Progenitor cell of endocrine pancreas (in vitro differentiated cells): ENCODE measurements at regions not wholly inside any gene's neighbourhood (a gene's known extent, or its start where the extent isn't known, plus 50 kb on each side); places are given as distances from the start of the nearest gene placed in this dataset.

Experiments
- DNase-seq: peaks from one replicate; pipeline ENCODE4 v3.0.0; 2021; ENCODE audit warnings: low spot score; ENCODE audit not compliant: unreplicated experiment
- H3K27ac Mint-ChIP-seq: 2 replicates; pipeline ENCODE4 v1.8.0; 2021; ENCODE audit warnings: mild to moderate bottlenecking, moderate library complexity, mixed read lengths
- H3K27me3 Mint-ChIP-seq: 2 replicates; pipeline ENCODE4 v1.8.0; 2021; ENCODE audit warnings: mixed read lengths
- H3K36me3 Mint-ChIP-seq: 2 replicates; pipeline ENCODE4 v1.8.0; 2022; ENCODE audit warnings: mixed read lengths; ENCODE audit not compliant: insufficient read depth
- H3K4me1 Mint-ChIP-seq: 2 replicates; pipeline ENCODE4 v1.8.0; 2021; ENCODE audit warnings: low read depth, mixed read lengths
- H3K4me3 Mint-ChIP-seq: 2 replicates; pipeline ENCODE4 v1.8.0; 2021; ENCODE audit warnings: low read depth, mild to moderate bottlenecking, moderate library complexity, mixed read lengths
- H3K9me3 Mint-ChIP-seq: 2 replicates; pipeline ENCODE4 v1.8.0; 2021; ENCODE audit warnings: low read depth, mixed read lengths
- TF ChIP-seq, protein P1 (sequence below): fragments of 200-600 bp; sonication (generic); IDR thresholded peaks from one replicate; pipeline ENCODE4 v1.5.0; 2021; ENCODE audit warnings: antibody characterized with exemption, mild to moderate bottlenecking; ENCODE audit not compliant: unreplicated experiment

DNA sequence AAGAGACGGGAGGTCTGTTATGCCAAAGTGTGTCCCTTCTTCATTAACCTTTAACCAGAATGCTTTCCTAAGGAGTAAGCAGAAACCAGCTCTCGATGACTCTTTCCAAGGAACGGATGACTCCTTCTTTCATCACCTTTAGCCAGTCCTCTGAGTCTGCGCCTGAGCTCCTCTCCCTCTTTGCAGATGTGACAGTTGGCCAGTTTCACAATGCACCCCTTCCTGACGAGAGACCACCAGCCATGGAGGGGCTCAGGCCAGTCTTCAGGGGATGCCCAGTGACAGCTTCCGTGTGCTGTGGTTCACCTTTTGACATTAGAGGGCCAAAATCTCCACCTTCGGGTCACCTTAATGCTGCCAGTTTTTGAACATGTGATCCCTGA is 826.1 kb downstream of the TBC1D22A start:
- Mint-ChIP-seq H3K27me3 (no peaks in the 10 kb centered on the region), H3K4me1 (no peaks in the 10 kb centered on the region), H3K27ac (no peak overlapping the region), H3K36me3 (peaks cover 4% of the 10 kb centered on the region), H3K9me3 (peaks cover 48% of the 10 kb centered on the region), H3K4me3 (no peak overlapping the region)
- TF ChIP-seq, protein P1, sequence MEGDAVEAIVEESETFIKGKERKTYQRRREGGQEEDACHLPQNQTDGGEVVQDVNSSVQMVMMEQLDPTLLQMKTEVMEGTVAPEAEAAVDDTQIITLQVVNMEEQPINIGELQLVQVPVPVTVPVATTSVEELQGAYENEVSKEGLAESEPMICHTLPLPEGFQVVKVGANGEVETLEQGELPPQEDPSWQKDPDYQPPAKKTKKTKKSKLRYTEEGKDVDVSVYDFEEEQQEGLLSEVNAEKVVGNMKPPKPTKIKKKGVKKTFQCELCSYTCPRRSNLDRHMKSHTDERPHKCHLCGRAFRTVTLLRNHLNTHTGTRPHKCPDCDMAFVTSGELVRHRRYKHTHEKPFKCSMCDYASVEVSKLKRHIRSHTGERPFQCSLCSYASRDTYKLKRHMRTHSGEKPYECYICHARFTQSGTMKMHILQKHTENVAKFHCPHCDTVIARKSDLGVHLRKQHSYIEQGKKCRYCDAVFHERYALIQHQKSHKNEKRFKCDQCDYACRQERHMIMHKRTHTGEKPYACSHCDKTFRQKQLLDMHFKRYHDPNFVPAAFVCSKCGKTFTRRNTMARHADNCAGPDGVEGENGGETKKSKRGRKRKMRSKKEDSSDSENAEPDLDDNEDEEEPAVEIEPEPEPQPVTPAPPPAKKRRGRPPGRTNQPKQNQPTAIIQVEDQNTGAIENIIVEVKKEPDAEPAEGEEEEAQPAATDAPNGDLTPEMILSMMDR: no peak
- DNase-seq: no peak

GRCh38 chr22:47587861-47588577 is 825.6 kb downstream of the TBC1D22A start:
- Mint-ChIP-seq H3K27me3 (no peaks in the 10 kb centered on the region), H3K27ac (no peak overlapping the region), H3K9me3 (peaks cover 45% of the 10 kb centered on the region), H3K4me1 (no peaks in the 10 kb centered on the region), H3K36me3 (peaks cover 4% of the 10 kb centered on the region), H3K4me3 (no peak overlapping the region)
- DNase-seq: no peak
- TF ChIP-seq, protein P1: no peak

- H3K4me1 Mint-ChIP-seq: no peaks in the 10 kb centered on the region
- H3K36me3 Mint-ChIP-seq: peaks cover 4% of the 10 kb centered on the region
- TF ChIP-seq, protein P1: no peak
- no peaks in the 10 kb centered on the region for H3K27me3 Mint-ChIP-seq
- no peak overlapping the region for H3K27ac Mint-ChIP-seq
- H3K4me3 Mint-ChIP-seq: no peak overlapping the region
- H3K9me3 Mint-ChIP-seq: peaks cover 40% of the 10 kb centered on the region
- no peak for DNase-seq
Observed at GRCh38 chr22:47587361-47587760, 824.9 kb downstream of the TBC1D22A start.

- Mint-ChIP-seq H3K27me3 (no peaks in the 10 kb centered on the region), H3K4me3 (no peak overlapping the region), H3K36me3 (peaks cover 4% of the 10 kb centered on the region), H3K27ac (no peak overlapping the region), H3K4me1 (no peaks in the 10 kb centered on the region), H3K9me3 (peaks cover 40% of the 10 kb centered on the region)
- TF ChIP-seq, protein P1: no peak
- no peak for DNase-seq
Observed at GRCh38 chr22:47586946-47587345, 824.5 kb downstream of the TBC1D22A start.

DNA sequence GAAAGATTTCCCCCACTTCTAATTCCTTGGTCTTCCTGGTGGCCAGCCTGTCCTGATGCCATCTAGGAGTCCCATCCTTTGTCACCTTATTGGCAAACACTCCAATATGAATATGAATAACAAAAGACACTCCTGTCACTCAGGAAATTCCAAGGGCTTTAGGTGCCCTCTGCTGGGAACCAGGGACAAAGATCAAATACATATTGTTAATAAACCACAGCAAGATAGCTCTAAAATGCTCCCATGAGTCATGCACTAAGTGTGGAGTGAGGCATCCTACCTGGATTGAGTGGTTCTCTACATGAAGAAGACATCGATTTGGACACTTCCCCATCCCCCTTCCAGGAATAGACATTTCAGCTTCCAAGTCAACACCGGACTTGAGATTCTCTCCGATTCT is 823.6 kb downstream of the TBC1D22A start:
- Mint-ChIP-seq H3K27ac (no peak overlapping the region), H3K36me3 (peaks cover 4% of the 10 kb centered on the region), H3K27me3 (no peaks in the 10 kb centered on the region), H3K4me1 (no peaks in the 10 kb centered on the region), H3K4me3 (no peak overlapping the region), H3K9me3 (peaks cover 41% of the 10 kb centered on the region)
- TF ChIP-seq, protein P1: no peak
- DNase-seq: no peak
